ENCODE measurements at regions not wholly inside any gene's neighbourhood (a gene's known extent, or its start where the extent isn't known, plus 50 kb on each side); places are given as distances from the start of the nearest gene placed in this dataset.

DNA sequence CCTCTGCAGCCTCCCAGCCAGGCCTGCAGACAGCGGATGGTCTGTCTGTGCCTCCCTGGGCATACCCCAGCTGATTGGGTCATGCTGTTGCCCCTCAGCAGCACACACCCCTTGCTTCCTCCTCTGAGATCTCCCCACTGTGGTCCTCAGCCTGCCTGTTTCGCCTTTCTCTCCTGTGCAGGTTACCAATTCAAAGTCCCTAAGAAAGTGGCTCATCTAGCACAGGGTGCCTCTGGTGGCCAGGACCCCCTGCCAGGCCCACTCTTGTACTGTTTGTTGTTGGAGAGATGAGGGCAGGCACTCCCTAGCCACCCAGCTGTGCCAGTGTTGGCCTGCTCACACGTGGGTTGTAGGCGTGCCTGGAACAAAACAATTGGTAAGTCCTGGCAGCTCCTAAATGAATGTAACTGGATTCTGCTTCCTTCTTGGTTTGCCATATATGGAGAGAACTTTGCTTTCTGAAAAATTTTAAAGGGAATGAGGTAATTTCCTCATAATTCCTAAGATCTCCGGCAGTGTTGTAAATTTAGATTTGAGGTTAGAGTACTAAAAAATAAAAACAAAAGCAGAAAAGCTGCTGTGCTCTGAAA lies 213.2 kb upstream of the IL12A start:
- no peak for DNase-seq

- DNase-seq: no peak
Measured at GRCh38 chr3:159776779-159777178, 211.9 kb upstream of the IL12A start.

DNA sequence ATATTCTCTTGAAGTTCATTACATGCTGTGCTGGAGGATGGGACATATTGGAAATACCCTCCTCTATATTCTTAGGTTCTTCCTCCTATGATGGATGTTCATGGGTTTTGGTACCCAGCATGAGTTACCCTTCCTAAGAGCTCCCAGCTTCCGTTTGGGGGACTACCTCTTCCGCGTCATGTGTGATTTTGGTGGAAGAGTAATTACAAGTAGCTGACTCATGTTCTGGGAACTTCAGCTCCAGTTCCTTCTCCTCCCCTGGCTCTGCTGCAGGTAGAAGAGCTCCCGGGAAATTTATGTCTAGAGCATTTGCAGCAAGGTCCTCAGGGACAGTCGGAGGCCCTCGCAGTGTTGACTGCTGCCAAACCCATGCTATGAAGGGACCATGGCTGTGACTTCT lies 208.8 kb upstream of the IL12A start:
- DNase-seq: no peak

DNA sequence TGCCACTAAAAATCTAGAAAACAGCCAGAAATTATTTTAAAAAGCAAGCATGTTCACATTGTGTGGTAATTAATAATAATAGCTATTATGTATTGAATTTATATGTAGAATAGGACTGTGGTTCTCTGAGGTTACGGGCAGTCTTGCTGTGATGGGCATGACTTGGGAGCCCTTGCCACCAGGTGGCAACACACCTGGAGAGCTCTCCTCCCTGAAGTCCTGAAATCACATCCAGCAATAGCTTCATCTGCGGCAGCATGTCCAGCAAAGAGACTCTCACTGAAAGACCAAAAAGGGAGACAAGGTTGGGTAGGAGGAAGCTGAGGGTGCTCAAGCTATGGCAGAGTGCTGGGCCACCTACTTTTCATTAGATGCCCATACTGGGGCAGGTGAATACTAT lies 206.8 kb upstream of the IL12A start:
- no peak for DNase-seq

DNA sequence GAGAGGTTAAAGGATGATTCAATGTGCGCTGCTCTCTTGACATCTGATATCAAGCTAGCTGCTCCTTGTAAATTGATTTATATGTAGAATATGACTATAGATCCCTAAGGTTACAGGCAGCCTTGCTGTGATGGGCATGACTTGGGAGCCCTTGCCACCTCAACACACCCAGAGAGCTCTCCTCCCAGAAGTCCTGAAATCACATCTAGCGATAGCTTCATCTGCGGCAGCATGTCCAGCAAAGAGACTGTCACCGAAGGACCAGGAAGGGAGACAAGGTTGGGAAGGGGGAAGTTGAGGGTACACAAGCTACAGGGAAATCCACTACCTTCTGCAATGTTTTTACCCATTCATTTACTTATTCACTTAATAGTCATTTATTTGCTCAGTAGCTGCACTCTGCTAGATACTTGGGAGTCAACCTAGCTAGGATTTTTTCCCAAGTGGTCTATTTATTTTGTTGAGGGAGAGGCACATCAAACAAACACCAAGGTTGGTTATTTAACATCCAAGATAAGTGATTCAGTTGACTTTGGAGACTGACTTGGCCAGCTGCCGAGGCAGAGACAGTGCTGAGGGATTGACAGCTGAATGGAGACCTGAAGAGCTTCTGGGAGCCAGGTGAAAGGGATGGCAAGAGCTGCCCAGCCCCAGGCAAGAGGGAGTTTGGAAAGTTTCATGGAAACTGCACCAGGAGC lies 205.8 kb upstream of the IL12A start:
- no peak for DNase-seq

DNA sequence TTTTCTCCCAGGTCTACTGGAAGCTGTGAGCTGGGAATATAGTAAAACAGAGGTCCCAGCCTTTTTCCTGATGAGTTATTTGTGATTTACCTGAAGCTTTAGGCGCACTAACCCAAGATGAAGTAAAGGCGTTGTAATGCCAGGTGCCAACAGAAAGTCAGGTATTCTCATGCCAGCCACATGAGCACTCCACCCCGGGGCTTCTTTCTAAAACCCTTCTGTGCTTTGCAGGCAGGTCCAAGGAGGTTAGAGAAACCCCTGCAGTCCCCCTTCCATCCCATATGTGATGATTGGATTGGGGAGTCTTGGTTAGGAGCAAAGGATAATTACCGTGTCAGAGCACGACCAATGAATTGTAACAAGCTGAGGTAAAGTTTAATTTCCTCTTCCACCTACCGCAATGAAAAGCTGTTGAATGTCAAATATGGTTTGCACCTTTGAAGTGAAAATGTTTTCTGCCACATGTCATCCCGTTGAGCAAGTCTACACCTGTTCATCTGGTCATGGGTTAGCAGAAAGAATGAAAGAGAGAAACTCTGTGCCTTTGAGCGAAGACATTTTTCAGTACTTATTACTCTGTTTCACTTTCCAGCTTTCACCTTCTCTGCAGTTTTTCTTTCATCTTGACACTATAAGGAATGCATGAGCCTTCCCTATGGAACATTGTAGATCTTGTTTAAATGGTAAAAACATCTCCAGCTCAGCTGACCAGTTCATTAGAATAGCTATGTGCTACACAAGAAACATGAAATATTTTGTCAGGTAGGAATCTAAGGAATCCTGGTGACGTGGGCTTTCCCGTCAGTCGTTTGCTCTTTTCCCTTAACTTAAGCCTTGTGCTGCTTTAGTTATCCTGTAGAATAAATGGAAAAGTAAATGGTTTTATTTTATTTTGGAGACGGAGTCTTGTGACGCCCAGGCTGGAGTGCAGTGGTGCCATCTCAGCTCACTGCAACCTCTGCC lies 204.6 kb upstream of the IL12A start:
- DNase-seq: no peak

DNA sequence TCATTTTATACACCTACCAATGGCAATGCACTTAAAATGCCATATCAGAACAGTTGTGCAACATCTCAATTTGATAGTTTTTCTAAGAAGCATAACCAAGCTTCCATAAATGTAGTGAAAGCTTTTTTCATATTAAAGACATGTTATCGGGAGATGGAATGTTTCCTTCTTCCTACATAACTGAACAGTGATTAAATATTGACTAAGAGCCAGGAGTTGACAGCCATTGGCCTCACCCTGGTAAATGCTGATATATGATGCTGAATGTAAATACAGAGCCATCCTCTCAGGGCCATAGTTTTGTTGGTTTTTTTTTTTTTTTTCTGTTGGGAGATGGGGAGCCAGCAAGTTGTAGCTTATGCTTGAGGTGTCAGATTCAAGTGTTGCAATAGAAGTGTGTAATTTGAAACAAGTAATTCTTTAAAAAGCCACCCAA lies 203.3 kb upstream of the IL12A start:
- no peak for DNase-seq

DNA sequence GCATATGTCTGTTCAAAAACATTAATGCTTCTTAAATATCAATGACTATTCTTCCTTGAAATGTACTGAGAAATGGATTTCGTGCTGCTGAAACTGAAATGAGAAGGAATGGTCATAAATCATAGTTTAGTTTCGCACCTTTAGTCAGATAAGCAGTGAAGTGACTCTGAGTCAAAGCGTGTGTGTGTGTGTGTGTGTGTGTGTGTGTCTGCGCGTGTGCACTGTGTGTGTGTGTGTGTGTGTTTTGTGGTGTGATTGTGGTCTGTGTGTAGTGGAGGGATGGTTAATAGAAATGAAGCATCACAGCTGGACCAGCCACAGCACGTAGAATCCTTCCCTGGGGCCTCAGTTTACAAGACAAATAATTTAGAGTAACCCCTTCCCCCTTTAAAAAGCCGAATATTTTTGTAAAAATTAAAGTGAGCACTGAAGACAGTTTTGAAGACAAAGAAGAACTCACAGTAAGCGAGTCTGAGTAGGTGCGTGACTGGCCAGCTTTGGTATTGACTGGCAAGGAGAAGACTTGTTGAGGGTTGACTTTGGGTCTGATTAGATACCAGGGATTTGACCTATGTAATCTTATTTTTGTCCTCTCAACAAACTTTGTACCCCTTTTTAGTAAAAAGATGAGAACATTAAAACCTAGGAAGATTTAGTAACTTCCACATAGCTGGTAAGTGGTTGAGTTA lies 202.0 kb upstream of the IL12A start:
- DNase-seq: no peak

GRCh38 chr3:159787178-159787574 lies 201.5 kb upstream of the IL12A start:
- no peak for DNase-seq

GRCh38 chr3:159787794-159788205 lies 200.8 kb upstream of the IL12A start:
- DNase-seq: no peak

GRCh38 chr3:159788291-159788690 lies 200.3 kb upstream of the IL12A start:
- DNase-seq: no peak

GRCh38 chr3:159789017-159789416 lies 199.6 kb upstream of the IL12A start:
- DNase-seq: no peak

DNA sequence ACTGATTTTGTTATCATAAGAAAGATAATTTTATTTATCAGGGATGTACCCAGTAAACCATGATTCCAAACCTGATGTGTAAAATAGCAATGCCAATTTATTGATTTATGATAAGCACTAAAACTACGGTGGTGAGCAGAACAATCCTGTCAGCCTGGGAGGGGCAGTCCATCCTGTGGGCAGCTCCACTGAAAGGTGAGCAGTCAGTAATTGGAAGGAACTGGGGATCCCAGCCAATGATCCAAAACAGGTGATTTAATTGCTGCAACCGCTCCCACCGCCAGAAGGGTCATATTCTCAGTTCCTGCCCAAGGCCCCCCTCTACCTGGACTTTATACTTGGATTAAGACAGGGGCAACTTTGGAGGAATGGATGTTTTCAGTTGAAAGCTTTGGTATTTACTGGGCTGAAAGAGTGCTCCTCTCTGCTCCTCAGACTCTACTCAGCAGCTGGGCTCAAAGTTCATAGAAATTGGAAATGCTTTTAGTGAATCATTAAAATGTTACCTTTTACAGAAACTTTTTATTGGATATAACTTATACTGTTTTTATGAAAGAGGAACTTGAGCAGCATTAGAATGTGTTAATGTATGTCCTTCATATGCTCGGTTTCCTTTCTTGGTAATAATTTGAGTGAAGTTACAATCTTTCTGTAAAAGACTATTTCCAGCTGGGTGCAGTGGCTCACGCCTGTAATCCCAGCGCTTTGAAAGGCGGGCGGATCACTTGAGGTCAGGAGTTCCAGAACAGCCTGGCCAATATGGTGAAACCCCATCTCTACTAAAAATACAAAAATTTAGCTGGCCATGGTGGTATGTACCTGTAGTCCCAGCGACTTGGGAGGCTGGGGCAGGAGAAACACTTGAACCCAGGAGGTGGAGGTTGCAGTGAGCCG lies 198.6 kb upstream of the IL12A start:
- DNase-seq: no peak

DNA sequence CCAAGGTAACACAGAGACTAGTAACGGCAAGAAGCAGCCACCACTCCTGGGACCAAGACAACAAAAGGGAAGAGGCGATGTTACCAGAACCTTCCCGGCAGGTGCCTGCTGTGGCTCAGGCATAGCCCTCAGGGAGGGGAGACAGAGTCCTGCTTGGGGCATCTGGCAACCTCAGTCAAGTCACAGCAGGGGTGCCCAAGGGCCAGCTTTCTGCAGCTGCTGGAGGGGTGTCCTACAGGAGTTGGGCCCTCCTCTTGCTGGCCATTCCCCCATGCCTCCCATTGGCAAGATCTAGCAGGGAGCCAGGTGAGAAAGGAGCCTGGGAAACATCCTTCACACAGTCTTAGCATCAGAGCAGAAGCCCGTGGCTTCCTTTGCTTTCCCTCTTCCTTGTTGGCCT lies 197.3 kb upstream of the IL12A start:
- no peak for DNase-seq

DNA sequence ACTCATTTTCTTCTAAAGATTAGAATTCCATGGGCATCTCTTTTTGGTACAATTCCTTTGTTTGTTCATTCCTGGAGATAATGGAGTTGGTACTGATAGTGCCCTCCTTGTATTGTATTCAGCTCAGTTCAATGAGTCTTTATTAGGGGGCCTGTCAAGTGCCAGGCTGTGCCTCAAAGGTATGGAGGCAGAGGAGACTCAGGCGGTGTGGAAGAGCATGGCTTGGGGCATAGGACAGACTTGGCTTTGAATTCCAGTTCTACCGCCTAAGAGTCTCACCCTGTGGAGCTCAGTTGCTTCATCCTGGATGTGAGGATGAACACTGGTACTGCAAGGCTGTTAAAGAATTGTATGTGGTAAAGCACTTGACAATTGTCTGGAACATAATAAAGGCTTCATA lies 196.6 kb upstream of the IL12A start:
- no peak for DNase-seq

- no peak for DNase-seq
Measured at GRCh38 chr3:159795042-159795441, 193.6 kb upstream of the IL12A start.

DNA sequence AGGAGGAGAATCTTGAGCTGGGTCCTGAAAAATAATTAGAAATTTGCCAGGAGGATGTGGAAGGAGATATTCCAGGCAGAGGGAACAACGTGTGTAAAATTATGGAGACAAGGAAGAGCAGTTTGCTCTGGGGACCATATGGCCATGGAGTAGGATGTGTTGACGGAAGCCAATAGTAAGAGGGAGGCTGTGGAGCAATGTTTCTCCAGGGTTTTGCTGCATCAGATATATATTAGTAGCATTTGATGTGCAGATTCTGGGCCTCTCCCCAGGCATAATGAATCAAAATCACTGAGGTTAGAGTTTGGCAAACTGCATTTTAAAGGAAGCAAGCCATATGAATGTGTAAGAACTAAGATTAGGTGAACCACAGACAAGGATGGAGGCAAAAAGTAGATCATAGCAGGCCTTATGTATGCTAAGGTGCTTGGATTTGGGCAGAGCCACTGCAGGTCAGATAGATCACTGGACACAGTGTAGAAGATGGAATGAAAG lies 192.9 kb upstream of the IL12A start:
- no peak for DNase-seq

DNA sequence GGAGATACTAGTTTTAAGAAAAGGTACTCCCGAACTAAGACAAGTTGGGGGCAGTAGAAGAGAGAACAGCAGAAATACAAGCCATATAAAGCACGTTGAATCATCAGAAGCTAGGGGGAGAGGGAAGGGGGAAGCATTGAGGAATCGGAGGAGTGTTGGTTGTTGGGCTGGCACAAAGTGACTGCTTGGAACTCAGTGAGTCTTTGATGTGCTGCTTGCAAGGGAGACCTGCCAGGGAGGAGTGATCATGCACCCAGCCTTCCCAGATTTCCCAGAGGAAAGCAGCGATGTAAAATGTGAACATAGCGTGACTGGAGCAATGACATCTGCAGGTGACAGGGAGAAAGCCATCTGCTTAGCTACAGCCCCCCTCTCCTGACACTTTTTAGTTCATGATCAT lies 192.4 kb upstream of the IL12A start:
- no peak for DNase-seq

GRCh38 chr3:159796744-159797143 lies 191.9 kb upstream of the IL12A start:
- DNase-seq: no peak

DNA sequence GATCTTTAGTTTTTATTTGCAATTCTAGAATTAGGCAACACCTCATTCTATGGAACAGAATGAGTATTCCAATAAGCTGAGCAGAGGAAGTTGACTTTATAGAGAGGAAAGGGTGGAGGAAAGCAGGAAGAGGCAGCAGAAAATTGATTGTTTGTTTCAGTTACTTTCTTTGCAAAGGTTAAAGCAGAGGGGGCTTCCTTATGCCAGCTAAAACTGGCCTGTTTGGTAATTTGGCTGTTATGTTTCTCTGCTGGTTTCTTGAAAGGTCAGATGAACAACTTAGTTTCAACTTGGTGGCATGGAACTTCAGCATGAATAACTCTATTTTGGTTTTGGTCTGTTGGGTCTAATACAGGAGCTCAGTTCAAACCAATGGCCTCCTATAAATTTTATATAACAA lies 190.9 kb upstream of the IL12A start:
- no peak for DNase-seq

- DNase-seq: no peak
Measured at GRCh38 chr3:159798951-159799350, 189.7 kb upstream of the IL12A start.
